Mammary epithelial cell (primary cell): ENCODE measurements at regions not wholly inside any gene's neighbourhood (a gene's known extent, or its start where the extent isn't known, plus 50 kb on each side); places are given as distances from the start of the nearest gene placed in this dataset.

Experiments
- CTCF ChIP-seq, 2 donors: IDR thresholded peaks in 1 of 2; conservative IDR thresholded peaks in 1 of 2; 2 replicates each; pipeline ENCODE4 v1.5.1; 2011 to 2012; ENCODE audit warnings: inconsistent platforms in 2 of 2, low read length in 2 of 2, mild to moderate bottlenecking in 2 of 2, control low read depth in 1 of 2, low read depth in 1 of 2; ENCODE audit not compliant: insufficient read depth in 1 of 2; ENCODE audit errors: extremely low read depth in 1 of 2
- EZH2 ChIP-seq: IDR thresholded peaks from 2 replicates; pipeline ENCODE4 v1.6.1; 2012; ENCODE audit warnings: low read length, inconsistent platforms, borderline replicate concordance

GRCh38 chr2:192327576-192327975, 132.8 kb upstream of the TMEFF2 start:
- TF ChIP-seq CTCF (conservative IDR thresholded peaks at IDR 0.05 in 1 of 2, IDR thresholded peaks at IDR 0.05 in 1 of 2; ENCODE audit: extremely low read depth in 1 of 2, insufficient read depth in 1 of 2, low read depth in 1 of 2, low read length in 2 of 2) (no peak), EZH2 (no peak)
